ENCODE measurements at regions not wholly inside any gene's neighbourhood (a gene's known extent, or its start where the extent isn't known, plus 50 kb on each side); places are given as distances from the start of the nearest gene placed in this dataset.

DNA sequence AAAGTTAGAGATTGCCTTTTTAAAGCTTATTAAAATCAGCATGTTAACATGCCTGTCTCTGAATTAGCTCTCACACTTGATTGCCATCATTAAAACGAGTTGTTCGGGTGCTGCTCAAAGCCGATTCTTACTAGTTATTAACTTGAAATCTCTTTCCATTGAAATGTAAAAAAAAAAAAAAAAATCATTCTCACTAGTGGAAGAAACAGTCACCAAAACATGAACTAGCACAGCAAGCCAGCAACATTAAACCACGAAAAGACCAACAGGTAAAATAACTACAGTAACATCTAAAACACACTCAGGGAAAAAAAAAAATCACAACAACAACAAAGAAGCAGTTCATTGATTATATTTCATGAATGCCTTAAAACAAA lies 264.5 kb downstream of the MEIS1 start:
- TF ChIP-seq, protein P1, sequence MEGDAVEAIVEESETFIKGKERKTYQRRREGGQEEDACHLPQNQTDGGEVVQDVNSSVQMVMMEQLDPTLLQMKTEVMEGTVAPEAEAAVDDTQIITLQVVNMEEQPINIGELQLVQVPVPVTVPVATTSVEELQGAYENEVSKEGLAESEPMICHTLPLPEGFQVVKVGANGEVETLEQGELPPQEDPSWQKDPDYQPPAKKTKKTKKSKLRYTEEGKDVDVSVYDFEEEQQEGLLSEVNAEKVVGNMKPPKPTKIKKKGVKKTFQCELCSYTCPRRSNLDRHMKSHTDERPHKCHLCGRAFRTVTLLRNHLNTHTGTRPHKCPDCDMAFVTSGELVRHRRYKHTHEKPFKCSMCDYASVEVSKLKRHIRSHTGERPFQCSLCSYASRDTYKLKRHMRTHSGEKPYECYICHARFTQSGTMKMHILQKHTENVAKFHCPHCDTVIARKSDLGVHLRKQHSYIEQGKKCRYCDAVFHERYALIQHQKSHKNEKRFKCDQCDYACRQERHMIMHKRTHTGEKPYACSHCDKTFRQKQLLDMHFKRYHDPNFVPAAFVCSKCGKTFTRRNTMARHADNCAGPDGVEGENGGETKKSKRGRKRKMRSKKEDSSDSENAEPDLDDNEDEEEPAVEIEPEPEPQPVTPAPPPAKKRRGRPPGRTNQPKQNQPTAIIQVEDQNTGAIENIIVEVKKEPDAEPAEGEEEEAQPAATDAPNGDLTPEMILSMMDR (IDR thresholded peaks at IDR 0.05; ENCODE audit: unreplicated experiment), result no peak
- Mint-ChIP-seq H3K4me3 (ENCODE audit: unreplicated experiment) (no peak overlapping the region), H3K9me3 (ENCODE audit: unreplicated experiment) (no peaks in the 10 kb centered on the region), H3K27me3 (ENCODE audit: insufficient read depth, unreplicated experiment) (no peaks in the 10 kb centered on the region), H3K36me3 (ENCODE audit: insufficient read depth, unreplicated experiment) (no peaks in the 10 kb centered on the region), H3K4me1 (ENCODE audit: insufficient read depth, unreplicated experiment) (no peaks in the 10 kb centered on the region), H3K27ac (ENCODE audit: low read depth, unreplicated experiment) (no peak overlapping the region)
- ChIA-PET CTCF (interaction anchor here (0.7 to 0.8 kb wide), 2 partner anchors 91 to 331 kb away, joined by 3 to 7 read pairs; no protein-coding TSS in a partner anchor), POLR2A (interaction anchor here (0.8 kb wide), 1 partner anchor 9 kb away, joined by 4 read pairs; no protein-coding TSS in a partner anchor)
- no peak for DNase-seq (ENCODE audit: unreplicated experiment)
- BruUV-seq (replicated peaks), result no TSS peak
- intact Hi-C loops (cut with micrococcal nuclease), result no loop called here

DNA sequence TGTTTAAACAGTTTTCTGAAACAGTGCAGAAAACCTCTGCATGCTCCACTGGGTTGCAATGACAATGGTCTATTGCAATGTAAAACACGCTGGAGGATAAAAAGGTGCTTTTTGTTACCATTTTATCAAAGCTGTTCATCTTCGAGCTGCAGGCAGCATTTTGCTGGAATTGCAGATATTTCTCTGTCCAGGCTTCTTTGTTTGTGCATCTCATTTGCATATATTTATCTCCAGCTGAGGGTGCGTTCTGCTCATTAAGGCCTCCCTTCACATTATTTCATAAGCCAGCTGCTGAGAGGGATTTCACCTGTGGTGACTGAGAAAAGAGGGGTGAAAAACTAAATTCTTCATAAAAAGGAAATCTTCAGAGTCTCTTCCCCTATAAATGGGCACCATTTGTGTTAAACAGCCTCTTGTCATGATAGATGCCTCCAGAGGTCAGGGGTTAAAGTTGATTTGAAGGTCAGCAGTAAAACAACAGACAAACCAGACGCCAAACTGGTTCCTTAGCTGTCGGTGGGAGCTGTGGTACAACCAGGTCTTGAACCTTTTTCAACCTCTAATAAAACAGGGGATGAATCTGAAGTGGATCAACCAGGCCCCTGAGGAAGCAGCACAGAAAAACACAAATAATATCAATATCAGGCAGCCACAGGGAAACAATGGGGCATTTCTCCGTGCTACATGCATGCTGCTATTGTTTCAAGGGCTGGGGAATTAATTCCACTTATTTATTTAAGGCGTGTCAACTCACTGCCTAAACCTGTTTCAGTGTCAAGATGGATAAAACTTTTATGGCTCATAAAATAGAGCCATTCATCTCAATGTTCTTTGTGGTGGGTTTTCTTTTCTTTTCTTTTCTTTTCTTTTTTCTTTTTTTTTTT lies 265.1 kb downstream of the MEIS1 start:
- intact Hi-C loops (cut with micrococcal nuclease), result no loop called here
- POLR2A ChIA-PET, result interaction anchor here (0.9 to 1.2 kb wide), 2 partner anchors 9 to 16 kb away, joined by 3 read pairs; no protein-coding TSS in a partner anchor
- BruUV-seq (replicated peaks), result no TSS peak
- Mint-ChIP-seq H3K4me3 (ENCODE audit: unreplicated experiment) (no peak overlapping the region), H3K4me1 (ENCODE audit: insufficient read depth, unreplicated experiment) (no peaks in the 10 kb centered on the region), H3K36me3 (ENCODE audit: insufficient read depth, unreplicated experiment) (no peaks in the 10 kb centered on the region), H3K9me3 (ENCODE audit: unreplicated experiment) (no peaks in the 10 kb centered on the region), H3K27ac (ENCODE audit: low read depth, unreplicated experiment) (no peak overlapping the region), H3K27me3 (ENCODE audit: insufficient read depth, unreplicated experiment) (no peaks in the 10 kb centered on the region)
- CTCF ChIA-PET, result interaction anchor here (0.5 to 0.8 kb wide), 5 partner anchors 9 to 332 kb away, joined by 3 to 7 read pairs (median 3); no protein-coding TSS in a partner anchor
- DNase-seq (ENCODE audit: unreplicated experiment), result no peak
- TF ChIP-seq, protein P1 (IDR thresholded peaks at IDR 0.05; ENCODE audit: unreplicated experiment), result no peak

DNA sequence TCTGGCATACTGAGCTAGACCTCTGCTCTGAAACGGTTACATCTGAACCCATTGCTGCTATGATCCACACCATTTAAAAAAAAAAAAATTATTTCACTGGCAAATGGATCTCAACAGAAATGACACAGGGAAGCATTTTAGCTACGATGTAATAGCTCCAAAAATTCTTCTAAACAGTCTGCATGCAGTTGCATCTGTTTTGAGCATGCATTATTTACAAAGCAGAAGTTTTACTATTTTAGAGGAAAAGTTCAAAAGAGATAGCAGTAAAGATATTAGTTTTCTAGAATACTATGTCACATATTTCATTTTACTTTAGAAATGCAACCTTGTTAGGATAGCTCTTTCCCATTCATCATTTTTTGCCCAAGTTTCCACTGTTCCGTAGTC lies 265.7 kb downstream of the MEIS1 start:
- CTCF ChIA-PET, result interaction anchor here (0.5 to 0.6 kb wide), 2 partner anchors 23 to 26 kb away, joined by 3 read pairs; no protein-coding TSS in a partner anchor
- POLR2A ChIA-PET, result interaction anchor here (0.9 to 1.2 kb wide), 2 partner anchors 10 to 15 kb away, joined by 3 read pairs; no protein-coding TSS in a partner anchor
- no peaks in the 10 kb centered on the region for H3K36me3 Mint-ChIP-seq (ENCODE audit: insufficient read depth, unreplicated experiment)
- TF ChIP-seq, protein P1 (IDR thresholded peaks at IDR 0.05; ENCODE audit: unreplicated experiment), result no peak
- H3K4me1 Mint-ChIP-seq (ENCODE audit: insufficient read depth, unreplicated experiment), result no peaks in the 10 kb centered on the region
- no peak for DNase-seq (ENCODE audit: unreplicated experiment)
- no peaks in the 10 kb centered on the region for H3K9me3 Mint-ChIP-seq (ENCODE audit: unreplicated experiment)
- no peak overlapping the region for H3K4me3 Mint-ChIP-seq (ENCODE audit: unreplicated experiment)
- no peaks in the 10 kb centered on the region for H3K27me3 Mint-ChIP-seq (ENCODE audit: insufficient read depth, unreplicated experiment)
- intact Hi-C loops (cut with micrococcal nuclease), result no loop called here
- no peak overlapping the region for H3K27ac Mint-ChIP-seq (ENCODE audit: low read depth, unreplicated experiment)
- no TSS peak for BruUV-seq (replicated peaks)

DNA sequence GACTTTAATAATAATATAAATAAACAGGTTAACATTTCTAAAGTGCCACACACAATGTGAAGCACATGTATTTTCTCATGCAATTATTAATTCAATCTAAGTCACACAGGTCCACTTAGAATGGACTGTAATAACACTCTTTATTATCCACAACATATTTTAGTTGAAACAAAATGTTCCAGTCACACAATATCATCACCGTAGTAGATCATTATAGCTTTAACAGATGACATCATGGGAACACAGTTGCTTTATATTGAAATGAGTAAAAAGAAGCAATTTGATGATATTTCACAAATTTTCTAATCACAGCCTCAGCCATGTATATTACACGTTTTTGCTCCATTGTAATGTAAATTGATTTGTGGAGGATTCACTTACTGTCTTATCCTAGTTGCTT lies 266.3 kb downstream of the MEIS1 start:
- TF ChIP-seq, protein P1 (IDR thresholded peaks at IDR 0.05; ENCODE audit: unreplicated experiment), result no peak
- CTCF ChIA-PET, result no interaction called here
- no peak for DNase-seq (ENCODE audit: unreplicated experiment)
- H3K4me1 Mint-ChIP-seq (ENCODE audit: insufficient read depth, unreplicated experiment), result no peaks in the 10 kb centered on the region
- no peak overlapping the region for H3K4me3 Mint-ChIP-seq (ENCODE audit: unreplicated experiment)
- H3K27ac Mint-ChIP-seq (ENCODE audit: low read depth, unreplicated experiment), result no peak overlapping the region
- no peaks in the 10 kb centered on the region for H3K36me3 Mint-ChIP-seq (ENCODE audit: insufficient read depth, unreplicated experiment)
- intact Hi-C loops (cut with micrococcal nuclease), result no loop called here
- POLR2A ChIA-PET, result interaction anchor here (1.2 kb wide), 1 partner anchor 14 kb away, joined by 3 read pairs; no protein-coding TSS in a partner anchor
- no peaks in the 10 kb centered on the region for H3K9me3 Mint-ChIP-seq (ENCODE audit: unreplicated experiment)
- BruUV-seq (replicated peaks), result no TSS peak
- H3K27me3 Mint-ChIP-seq (ENCODE audit: insufficient read depth, unreplicated experiment), result no peaks in the 10 kb centered on the region

All from MCF 10A (cell line).